ENCODE measurements at regions not wholly inside any gene's neighbourhood (a gene's known extent, or its start where the extent isn't known, plus 50 kb on each side); places are given as distances from the start of the nearest gene placed in this dataset.

DNA sequence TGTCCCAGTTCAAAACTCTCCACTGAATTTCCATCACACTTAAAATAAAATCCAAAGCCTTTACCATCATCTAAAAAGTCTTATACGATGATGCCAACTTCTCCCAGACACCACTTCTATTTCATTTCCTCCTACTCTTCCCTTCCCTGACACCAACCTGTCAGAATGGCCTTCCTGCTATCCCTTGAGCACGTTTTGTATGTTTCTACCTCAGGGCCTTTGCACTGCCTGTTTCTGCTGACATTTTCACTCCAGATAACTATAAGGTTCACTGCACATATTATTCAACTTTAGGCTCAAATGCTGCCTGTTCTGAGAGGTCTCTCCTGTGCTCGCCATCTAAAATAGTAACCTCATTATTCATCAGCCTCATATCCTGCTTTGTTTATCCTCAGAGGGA lies 269.6 kb downstream of the HTR7 start:
- TF ChIP-seq POLR2AphosphoS5 (IDR thresholded peaks at IDR 0.05) (no peak), POLR2A (IDR thresholded peaks at IDR 0.05; ENCODE audit: low read depth) (no peak), EP300 (IDR thresholded peaks at IDR 0.05) (no peak)
- TF ChIP-seq, protein P1, sequence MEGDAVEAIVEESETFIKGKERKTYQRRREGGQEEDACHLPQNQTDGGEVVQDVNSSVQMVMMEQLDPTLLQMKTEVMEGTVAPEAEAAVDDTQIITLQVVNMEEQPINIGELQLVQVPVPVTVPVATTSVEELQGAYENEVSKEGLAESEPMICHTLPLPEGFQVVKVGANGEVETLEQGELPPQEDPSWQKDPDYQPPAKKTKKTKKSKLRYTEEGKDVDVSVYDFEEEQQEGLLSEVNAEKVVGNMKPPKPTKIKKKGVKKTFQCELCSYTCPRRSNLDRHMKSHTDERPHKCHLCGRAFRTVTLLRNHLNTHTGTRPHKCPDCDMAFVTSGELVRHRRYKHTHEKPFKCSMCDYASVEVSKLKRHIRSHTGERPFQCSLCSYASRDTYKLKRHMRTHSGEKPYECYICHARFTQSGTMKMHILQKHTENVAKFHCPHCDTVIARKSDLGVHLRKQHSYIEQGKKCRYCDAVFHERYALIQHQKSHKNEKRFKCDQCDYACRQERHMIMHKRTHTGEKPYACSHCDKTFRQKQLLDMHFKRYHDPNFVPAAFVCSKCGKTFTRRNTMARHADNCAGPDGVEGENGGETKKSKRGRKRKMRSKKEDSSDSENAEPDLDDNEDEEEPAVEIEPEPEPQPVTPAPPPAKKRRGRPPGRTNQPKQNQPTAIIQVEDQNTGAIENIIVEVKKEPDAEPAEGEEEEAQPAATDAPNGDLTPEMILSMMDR (IDR thresholded peaks at IDR 0.05): no peak

All from esophagus muscularis mucosa (tissue), 4 donors.